GM21423 (cell line): ENCODE measurements at regions not wholly inside any gene's neighbourhood (a gene's known extent, or its start where the extent isn't known, plus 50 kb on each side); places are given as distances from the start of the nearest gene placed in this dataset.
"Not testable (repeated sequence)": the region's sequence is repeated elsewhere in the genome, so short reads cannot be mapped to it uniquely, and the experiment has no call there.

Experiments
- ATAC-seq: cut with Tn5 transposase; IDR thresholded peaks from one replicate; pipeline ENCODE4 v1.9.1; 2021; ENCODE audit warnings: mild to moderate bottlenecking, moderate library complexity; ENCODE audit not compliant: unreplicated experiment

DNA sequence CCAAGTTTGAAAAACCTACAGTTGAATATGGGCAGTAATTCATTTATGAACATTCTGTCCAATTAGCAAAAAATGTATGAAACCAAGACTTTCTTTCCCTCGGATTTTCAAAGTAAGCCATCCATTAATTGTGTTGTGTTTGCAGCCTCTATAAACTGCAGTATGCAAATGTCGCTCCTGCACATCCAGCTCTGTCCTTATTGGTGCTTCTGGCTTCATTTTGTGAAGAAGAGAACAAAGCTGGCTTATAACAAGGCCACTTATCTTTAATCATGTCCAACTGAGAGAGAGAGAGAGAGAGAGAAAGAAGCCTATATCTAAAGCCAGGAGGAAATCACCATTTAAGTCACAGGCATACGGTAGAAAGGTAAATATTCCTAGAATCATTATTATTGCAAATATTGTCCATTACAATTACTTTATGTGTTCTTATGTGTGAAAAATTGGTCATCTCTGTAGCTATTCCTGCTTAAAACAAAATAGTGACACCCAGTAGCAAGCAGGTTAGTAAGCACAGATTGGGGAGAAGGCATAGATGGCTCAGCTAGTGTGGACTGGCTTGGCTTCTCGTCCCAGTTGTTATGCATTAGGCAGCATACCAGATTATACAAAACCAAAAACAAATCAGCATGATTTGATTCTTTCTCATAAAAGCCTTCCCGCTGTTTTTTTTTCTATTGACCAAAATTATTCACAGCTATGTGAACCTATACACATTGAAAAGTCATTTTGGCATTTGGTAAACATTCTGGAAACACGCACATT, 726.4 kb upstream of the SOX11 start:
- no peak for ATAC-seq

- no peak for ATAC-seq
These were observed 725.0 kb upstream of the SOX11 start for GRCh38 chr2:4967206-4967605.

DNA sequence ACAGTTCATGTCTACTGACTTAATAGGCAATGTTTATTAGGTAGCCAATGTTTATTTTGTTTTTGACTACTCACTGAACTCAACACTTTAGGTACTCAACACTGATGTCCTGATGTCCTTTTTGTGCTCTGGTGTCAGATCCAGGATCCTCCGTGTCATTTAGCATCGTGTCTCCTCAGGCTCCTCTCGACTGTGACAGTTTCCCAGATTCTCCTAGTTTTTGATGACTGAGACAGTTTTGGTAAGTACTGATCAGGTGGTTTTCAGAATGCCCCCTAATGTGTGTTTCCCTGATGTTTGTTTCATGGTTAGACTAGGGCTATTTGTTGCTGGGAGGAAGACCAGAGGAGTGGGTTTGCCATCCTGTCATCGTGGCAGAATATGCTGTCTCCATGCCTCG, 719.7 kb upstream of the SOX11 start:
- no peak for ATAC-seq

DNA sequence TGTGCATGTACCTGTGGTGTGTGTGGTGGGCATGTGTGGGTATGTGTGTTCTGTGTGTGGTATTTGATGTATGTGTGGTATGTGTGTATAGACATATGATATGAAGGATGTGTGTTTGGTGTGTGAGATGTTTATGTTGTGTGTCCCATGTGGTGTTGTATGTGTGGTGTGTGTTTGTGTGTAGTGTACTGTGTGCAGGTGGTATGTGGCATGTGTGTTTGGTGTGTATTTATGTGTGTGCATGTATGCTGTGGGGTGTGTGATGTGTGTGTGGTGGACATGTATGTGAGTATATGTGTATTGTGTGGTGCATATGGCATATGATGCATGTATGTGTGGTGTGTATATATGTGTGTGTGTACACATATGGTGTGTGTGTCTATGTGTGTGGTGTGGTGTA, 718.8 kb upstream of the SOX11 start:
- ATAC-seq, result no peak

- ATAC-seq, result no peak
These were observed 718.2 kb upstream of the SOX11 start for GRCh38 chr2:4973973-4974372.

DNA sequence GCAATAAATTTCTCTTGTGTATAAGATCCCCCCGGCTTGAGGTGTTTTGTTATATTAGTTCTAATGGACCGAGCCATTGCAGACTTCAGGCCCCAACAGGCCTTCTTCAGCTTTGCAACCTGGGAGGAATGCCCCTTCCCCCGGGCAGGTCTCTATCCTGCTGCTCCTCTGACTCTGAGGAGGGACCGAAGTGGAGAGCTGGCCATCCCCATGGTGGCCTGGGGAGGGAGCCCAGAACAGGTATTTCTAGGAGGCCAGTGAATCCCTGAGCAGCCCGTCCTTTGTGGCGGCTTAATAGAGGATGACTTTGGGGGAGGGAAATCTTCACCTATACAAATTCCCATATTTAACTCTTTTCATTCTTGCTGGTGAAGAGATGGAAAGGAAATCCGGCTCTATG, 715.8 kb upstream of the SOX11 start:
- no peak for ATAC-seq

DNA sequence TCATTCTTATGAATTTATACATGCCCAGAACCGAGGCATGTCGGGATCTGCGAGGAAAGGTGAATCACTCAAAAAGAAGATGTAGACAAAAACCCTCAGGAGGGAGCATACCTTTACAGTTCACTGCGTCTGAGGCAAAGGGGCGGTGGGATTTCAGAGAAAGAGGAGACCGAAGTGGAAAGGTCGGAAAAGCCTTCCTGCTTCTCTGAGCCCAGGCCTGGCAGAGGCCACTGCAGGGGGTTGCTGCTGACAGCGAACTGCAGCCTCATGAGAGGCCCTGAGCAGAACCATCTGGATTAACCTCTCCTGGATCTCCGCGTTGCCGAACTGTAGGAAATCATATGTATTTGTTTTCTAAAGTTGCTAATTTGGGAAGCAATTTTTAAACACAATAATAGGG, 713.1 kb upstream of the SOX11 start:
- ATAC-seq, result no peak

DNA sequence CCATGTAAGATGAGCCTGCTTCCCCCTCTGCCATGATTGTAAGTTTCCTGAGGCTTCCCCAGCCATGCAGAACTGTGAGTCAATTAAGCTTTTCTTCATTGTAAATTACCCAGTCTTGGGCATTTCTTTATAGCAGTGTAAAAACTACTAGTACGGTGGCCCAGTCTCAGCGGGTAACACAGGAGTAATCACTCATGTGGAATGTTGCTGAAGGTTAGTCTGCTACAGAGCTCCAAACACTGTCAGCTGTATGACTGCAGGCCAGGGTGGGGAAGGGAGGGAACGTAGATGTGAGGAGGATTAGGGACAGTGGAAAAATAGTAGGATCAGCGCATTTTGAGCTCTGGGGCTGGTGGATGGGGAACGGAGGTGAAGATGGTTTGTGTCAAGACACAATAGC, 711.2 kb upstream of the SOX11 start:
- no peak for ATAC-seq

- ATAC-seq, result no peak
These were observed 710.3 kb upstream of the SOX11 start for GRCh38 chr2:4981802-4982409.

- ATAC-seq, result not testable (repeated sequence)
These were observed 703.7 kb upstream of the SOX11 start for GRCh38 chr2:4988444-4988843.

DNA sequence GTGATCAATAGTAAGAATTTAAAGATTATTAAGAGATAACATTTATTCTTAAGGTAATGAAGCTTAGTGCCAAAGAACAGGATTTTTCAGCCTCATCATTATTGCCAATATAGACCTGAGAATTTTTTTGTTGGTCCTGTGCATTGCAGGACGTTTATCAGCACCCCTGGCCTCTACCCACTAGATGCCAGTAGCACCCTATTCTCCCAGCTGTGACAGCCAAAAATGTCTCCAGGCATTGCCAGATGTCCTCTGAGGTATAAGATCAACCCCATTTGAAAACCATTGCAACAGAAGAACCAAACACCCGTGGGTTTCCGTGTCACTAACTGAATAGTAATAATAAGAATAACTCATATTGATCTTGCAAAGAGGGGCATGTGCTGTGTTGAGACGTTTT, 700.0 kb upstream of the SOX11 start:
- ATAC-seq, result no peak

DNA sequence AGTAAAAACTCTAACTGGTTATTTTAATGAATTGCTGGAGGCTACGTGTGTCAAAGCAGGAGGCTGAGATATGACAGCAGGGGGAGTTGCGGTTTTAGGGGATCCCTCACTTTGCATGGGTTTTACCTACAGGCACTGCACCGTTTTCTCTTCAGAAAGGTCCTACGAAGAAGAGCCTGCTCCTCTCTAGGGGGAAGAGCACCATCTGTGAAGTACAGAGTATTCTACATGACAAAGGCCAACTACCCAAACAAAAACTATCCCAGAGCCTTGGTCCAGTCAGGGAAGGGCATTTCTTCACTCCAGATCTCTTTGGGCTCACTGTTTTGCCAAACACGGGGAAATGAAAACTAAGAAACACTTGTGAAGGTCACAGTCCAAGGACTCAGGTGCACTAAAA, 696.7 kb upstream of the SOX11 start:
- no peak for ATAC-seq

GRCh38 chr2:5007596-5007995, 684.6 kb upstream of the SOX11 start:
- ATAC-seq, result no peak

GRCh38 chr2:5019324-5019723, 672.9 kb upstream of the SOX11 start:
- ATAC-seq, result no peak

GRCh38 chr2:5020116-5020875, 671.9 kb upstream of the SOX11 start:
- ATAC-seq, result no peak

GRCh38 chr2:5021136-5021535, 671.0 kb upstream of the SOX11 start:
- no peak for ATAC-seq

GRCh38 chr2:5022061-5022460, 670.1 kb upstream of the SOX11 start:
- ATAC-seq, result no peak

- not testable (repeated sequence) for ATAC-seq
These were observed 669.2 kb upstream of the SOX11 start for GRCh38 chr2:5022708-5023635.

- no peak for ATAC-seq
These were observed 665.5 kb upstream of the SOX11 start for GRCh38 chr2:5026571-5027234.

DNA sequence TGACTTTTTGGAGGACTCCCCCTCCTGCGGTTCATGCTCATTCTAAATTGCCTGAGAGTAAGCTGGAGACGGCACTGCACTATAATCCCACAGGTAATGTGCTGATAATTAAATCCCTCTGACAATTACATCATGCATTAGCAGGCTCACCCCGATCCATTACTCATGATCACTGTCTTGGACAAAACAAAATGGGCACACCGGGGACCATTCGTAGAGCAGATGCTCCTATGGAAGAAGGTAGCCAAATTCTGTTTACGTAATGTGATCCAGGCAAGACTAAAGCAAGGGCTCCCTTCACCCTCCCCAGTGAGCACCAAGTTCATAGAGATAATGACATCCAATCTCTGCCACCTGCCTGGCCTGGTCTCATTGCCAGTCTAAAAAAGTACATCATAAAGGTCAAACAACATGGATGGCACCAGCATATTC, 657.1 kb upstream of the SOX11 start:
- no peak for ATAC-seq
